GM20000 (cell line): ENCODE measurements at regions not wholly inside any gene's neighbourhood (a gene's known extent, or its start where the extent isn't known, plus 50 kb on each side); places are given as distances from the start of the nearest gene placed in this dataset.

Source experiments
- DNase-seq: peaks from one replicate; pipeline ENCODE4 v3.0.0; 2012; ENCODE audit warnings: low spot score
- CTCF ChIP-seq: IDR thresholded peaks from 2 replicates; pipeline ENCODE4 v1.5.1; 2012; ENCODE audit warnings: mild to moderate bottlenecking, control low read depth; ENCODE audit errors: extremely low read depth, missing control alignments

- TF ChIP-seq CTCF, result no peak
- no peak for DNase-seq
Observed at GRCh38 chr6:43978473-43979346, 148.5 kb downstream of the MRPL14 start.

GRCh38 chr6:43977404-43978111 lies 149.7 kb downstream of the MRPL14 start:
- no peak for TF ChIP-seq CTCF

GRCh38 chr6:43976706-43977403 lies 150.4 kb downstream of the MRPL14 start:
- DNase-seq, result no peak
- no peak for TF ChIP-seq CTCF

More at GRCh38 chr6:43977404-43978111, 149.7 kb downstream of the MRPL14 start:
- peak; percentile 73 for DNase-seq

GRCh38 chr6:43974643-43975230 lies 152.5 kb downstream of the MRPL14 start:
- no peak for TF ChIP-seq CTCF
- DNase-seq, result no peak

- TF ChIP-seq CTCF, result no peak
- no peak for DNase-seq
Observed at GRCh38 chr6:43973357-43973756, 153.9 kb downstream of the MRPL14 start.

- TF ChIP-seq CTCF, result no peak
- no peak for DNase-seq
Observed at GRCh38 chr6:43972913-43973300, 154.3 kb downstream of the MRPL14 start.
